ENCODE measurements at regions not wholly inside any gene's neighbourhood (a gene's known extent, or its start where the extent isn't known, plus 50 kb on each side); places are given as distances from the start of the nearest gene placed in this dataset.

GRCh38 chr2:167859676-167860075 is 387.7 kb downstream of the STK39 start:
- TF ChIP-seq CTCF (IDR thresholded peaks at IDR 0.05) (no peak), POLR2A (IDR thresholded peaks at IDR 0.05) (no peak)
